ENCODE measurements at regions not wholly inside any gene's neighbourhood (a gene's known extent, or its start where the extent isn't known, plus 50 kb on each side); places are given as distances from the start of the nearest gene placed in this dataset.
"Not testable (repeated sequence)": the region's sequence is repeated elsewhere in the genome, so short reads cannot be mapped to it uniquely, and the experiment has no call there.

- no peak overlapping the region for H3K4me3 ChIP-seq (ENCODE audit: low read depth, low read length)
- TF ChIP-seq CTCF (IDR thresholded peaks at IDR 0.05; ENCODE audit: insufficient read depth, low read length) = no peak
- no peak for DNase-seq (ENCODE audit: low read depth)
Observed at GRCh38 chr13:74554569-74555275, 420.5 kb upstream of the KLF12 start.

- no peak for DNase-seq (ENCODE audit: low read depth)
- TF ChIP-seq CTCF (IDR thresholded peaks at IDR 0.05; ENCODE audit: insufficient read depth, low read length) = no peak
- no peak overlapping the region for H3K4me3 ChIP-seq (ENCODE audit: low read depth, low read length)
Observed at GRCh38 chr13:74550039-74550438, 415.8 kb upstream of the KLF12 start.

DNA sequence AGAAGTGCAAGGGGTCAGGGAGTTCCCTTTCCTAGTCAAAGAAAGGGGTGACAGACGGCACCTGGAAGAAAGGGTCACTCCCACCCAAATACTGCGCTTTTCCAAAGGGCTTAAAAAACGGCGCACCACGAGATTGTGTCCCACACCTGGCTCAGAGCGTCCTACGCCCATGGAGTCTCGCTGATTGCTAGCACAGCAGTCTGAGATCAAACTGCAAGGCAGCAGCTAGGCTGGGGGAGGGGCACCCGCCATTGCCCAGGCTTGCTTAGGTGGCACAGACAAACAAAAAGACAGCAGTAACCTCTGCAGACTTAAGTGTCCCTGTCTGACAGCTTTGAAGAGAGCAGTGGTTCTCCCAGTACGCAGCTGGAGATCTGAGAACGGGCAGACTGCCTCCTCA, 402.4 kb upstream of the KLF12 start:
- H3K4me3 ChIP-seq (ENCODE audit: low read depth, low read length); DNase-seq (ENCODE audit: low read depth): not testable (repeated sequence)

DNA sequence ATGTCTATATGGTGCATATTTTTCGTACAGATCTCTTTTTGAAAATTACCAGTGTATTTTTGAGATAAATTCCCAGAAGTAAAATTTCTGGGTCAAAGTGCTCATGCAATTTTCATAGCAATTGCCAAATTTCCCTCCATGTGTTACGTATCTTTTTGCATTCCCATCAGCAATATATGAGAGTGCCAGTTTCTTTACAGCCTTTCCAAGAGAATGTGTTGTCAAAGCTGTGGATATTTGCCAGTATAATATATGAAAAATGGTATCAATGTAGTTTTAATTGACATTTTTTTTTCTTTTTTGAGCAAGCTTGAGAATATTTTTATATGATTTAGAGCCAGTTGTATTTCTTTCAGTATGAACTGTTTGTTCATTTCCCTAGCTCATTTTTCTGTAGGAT, 399.0 kb upstream of the KLF12 start:
- no peak overlapping the region for H3K4me3 ChIP-seq (ENCODE audit: low read depth, low read length)
- DNase-seq (ENCODE audit: low read depth) = no peak
- TF ChIP-seq CTCF (IDR thresholded peaks at IDR 0.05; ENCODE audit: insufficient read depth, low read length) = no peak

DNA sequence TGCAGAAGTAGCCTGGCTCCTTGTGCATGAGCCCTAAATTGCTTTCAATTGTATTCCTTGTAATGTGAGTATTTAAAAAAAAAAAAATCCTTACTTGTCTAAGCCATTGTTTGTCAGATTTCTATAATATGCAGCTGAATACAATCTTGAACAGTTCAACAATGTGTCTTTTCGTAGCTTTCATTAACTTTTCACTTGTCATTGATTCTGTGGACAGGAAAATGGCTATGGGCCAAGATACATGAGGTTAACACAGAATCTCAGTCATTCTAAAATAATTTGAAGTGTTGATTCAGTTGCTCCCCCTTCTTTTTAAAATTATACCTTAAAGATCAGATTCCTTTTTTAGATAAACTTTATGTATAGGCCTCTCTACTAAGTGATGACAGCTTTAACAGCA, 395.8 kb upstream of the KLF12 start:
- no peak for TF ChIP-seq CTCF (IDR thresholded peaks at IDR 0.05; ENCODE audit: insufficient read depth, low read length)
- no peak for DNase-seq (ENCODE audit: low read depth)

DNA sequence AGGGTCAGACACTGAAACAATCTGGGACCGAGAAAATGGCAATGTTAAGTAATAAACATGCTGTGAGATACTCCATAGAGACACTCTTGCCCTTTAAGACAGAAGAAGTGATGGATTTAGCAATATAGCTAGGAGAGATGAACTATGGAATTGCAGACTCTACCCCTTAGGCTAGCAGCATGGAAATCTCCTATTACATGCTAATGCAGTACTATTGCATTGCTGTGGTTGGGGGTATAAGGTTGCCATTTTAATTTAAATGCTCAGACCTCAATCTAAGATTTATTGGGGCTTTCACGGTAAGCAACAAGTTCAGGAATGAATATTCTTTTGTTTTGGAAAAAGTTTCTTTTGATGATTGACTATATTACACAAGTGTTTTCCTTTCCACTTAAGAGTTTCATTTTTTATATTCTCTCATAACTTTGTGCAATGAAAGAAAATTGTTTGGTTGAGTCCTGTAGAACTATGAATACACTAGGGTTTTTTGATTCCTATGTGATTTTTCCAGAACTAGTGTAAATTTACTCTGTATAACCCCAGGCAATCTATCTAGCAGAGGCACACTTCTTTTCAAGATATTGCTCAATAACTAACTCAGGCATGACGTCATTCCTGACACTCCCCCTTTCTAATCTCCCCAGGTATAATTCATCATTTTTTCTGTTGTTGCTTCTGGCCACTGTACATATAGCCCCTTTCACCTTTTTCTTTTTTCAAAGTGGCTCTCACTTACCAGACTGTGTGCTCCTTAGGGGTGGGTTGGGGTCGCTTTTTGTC, 394.7 kb upstream of the KLF12 start:
- no peak for DNase-seq (ENCODE audit: low read depth)
- no peak overlapping the region for H3K4me3 ChIP-seq (ENCODE audit: low read depth, low read length)
- no peak for TF ChIP-seq CTCF (IDR thresholded peaks at IDR 0.05; ENCODE audit: insufficient read depth, low read length)

More for the DNA sequence above, 395.8 kb upstream of the KLF12 start:
- H3K4me3 ChIP-seq (ENCODE audit: low read depth, low read length) = no peak overlapping the region

GRCh38 chr13:74523057-74523456, 388.9 kb upstream of the KLF12 start:
- no peak for DNase-seq (ENCODE audit: low read depth)
- no peak overlapping the region for H3K4me3 ChIP-seq (ENCODE audit: low read depth, low read length)
- no peak for TF ChIP-seq CTCF (IDR thresholded peaks at IDR 0.05; ENCODE audit: insufficient read depth, low read length)
